Stimulated activated CD8-positive, alpha-beta memory T cell treated with anti-CD3 and anti-CD28 coated beads, Interleukin-15, amount 100 ng/mL, for 4 hours (primary cell): ENCODE measurements at regions not wholly inside any gene's neighbourhood (a gene's known extent, or its start where the extent isn't known, plus 50 kb on each side); places are given as distances from the start of the nearest gene placed in this dataset.

Source experiments
- DNase-seq, 2 donors: peaks; one replicate each; pipeline ENCODE4 v3.0.0-alpha.2; 2020; ENCODE audit warnings: low read depth in 2 of 2

GRCh38 chr13:85091631-85092234 is 707.5 kb downstream of the SLITRK6 start:
- DNase-seq: no peak

- no peak for DNase-seq
These were observed 710.0 kb downstream of the SLITRK6 start for GRCh38 chr13:85089186-85089585.

- DNase-seq: no peak
These were observed 718.5 kb downstream of the SLITRK6 start for GRCh38 chr13:85080691-85081090.

- no peak for DNase-seq
These were observed 722.9 kb downstream of the SLITRK6 start for GRCh38 chr13:85076343-85076742.

DNA sequence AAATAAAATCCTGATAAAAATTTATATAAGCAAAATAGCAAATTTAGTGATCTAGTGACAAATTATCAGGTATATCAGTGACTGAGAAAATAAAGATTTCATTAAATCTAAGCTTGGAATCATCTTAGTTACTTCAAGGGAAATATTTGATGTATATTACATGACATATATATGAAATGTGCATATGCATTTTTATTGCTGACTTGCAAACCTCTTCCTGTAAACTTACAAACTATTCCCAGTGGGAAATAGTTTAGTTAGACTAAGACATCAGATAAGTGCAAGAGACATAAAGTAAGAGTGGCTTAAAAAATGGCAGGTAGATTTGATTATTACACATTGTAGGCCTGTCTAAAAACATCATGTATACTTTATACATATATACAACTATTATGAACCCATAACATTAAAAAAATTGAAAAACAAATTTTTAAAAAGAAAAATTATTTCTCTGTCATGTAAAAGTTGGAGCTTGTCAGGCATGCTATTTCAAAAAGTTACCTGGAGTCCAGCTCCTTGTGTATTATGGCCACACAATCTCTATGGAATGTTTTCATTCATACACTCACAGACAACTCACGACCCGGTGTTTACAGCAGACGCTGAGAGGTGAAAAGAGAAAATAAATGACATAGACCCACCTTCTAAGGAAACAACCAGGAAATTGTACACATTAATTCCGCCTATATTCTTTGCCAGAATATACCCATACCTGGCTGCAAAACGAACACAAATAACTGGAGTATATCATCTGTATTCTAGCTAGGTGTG is 724.5 kb downstream of the SLITRK6 start:
- DNase-seq: no peak

GRCh38 chr13:85068231-85068630 is 731.0 kb downstream of the SLITRK6 start:
- no peak for DNase-seq

DNA sequence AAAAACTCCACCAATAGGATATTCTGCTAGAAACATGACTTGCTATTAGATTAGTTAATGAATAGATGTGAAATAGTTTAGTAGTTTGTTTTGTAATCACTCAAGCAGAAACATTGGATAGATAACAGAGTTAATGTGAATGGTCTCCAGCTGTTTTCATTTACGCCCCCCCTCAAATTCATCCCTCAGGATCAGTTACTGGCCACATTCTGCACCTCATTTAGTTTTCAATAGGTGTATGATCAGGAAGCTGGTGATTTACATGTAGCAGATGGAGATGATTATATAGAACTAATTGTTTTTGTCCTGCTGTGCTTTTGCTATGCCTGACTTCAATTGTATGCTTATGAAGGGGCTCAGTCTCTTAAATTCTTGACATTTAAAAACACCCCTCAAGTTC is 759.0 kb downstream of the SLITRK6 start:
- DNase-seq: no peak

DNA sequence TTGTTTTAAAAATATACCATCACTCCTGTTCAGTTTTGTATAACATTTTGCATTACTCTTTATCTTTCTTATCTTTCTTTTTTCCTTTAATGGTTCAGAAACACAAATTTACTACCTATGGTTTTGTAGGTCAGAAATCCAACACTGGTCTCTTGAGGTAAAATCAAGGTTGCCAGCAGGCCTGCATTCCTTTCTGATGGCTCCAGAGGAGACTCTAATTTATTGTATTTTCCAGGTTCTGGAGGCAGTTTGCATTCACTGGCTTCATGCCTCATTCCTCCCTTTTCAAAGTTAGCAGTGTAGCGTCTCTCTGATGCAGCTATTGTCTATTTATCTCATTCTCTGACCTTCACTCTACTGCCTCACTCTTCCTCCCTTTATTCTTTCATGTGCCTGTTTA is 767.4 kb downstream of the SLITRK6 start:
- no peak for DNase-seq

DNA sequence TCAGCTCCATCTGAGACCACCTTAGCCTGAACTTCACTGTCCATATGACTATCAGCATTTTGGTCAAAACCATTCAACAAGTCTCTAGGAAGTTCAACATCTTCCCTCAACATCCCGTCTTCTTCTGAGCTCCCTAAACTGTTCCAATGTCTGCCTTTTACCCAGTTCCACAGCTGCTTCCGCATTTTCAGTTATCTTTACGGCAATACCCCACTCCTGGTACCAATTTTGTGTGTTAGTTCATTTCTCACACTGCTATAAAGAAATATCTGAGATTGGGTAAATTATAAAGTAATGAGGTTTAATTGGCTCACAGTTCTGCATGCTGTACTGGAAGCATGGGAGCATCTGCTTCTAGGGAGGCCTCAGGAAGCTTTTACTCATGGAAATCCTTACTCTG is 771.2 kb downstream of the SLITRK6 start:
- no peak for DNase-seq

GRCh38 chr13:85019121-85019520 is 780.1 kb downstream of the SLITRK6 start:
- no peak for DNase-seq

DNA sequence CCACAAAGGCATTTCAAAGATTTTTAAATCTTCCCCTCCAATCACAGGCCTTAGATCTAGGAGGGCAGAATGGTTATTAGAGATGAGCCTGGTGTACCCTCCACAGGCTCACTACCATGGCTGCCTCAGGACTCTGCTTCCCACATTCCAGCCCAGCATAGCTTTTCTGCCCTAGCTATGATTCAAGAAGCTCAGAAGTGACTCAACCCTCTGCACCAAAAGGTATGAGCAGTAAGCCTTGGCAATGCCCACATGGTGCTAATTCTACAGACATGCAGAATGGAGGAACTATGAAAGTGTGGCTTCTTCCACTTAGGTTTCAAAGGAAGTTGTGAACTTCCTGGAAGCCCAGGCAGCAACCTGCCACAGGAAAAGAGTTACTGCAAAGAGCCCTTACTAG is 786.2 kb downstream of the SLITRK6 start:
- DNase-seq: no peak

- no peak for DNase-seq
These were observed 789.8 kb downstream of the SLITRK6 start for GRCh38 chr13:85009447-85009846.

GRCh38 chr13:84999252-84999651 is 800.0 kb downstream of the SLITRK6 start:
- no peak for DNase-seq

DNA sequence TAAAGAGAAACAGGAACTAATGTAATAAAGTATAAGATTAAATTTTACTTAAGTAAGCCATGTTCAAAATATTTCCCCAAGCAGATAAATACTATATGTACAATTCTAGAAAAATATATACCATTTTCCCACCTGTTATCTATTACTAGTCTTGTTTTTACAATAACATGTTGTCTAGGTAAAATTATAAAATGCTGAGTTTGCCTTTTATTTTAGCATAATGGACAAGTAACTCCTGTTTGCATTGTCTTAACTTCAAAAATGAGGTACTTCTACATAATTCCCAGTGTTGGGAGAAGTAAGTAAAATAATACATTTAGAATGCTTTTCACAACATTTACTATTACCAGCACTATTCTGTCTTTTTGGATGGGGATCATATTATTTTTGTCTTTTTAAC is 800.5 kb downstream of the SLITRK6 start:
- no peak for DNase-seq

GRCh38 chr13:84997858-84998257 is 801.4 kb downstream of the SLITRK6 start:
- DNase-seq: no peak

DNA sequence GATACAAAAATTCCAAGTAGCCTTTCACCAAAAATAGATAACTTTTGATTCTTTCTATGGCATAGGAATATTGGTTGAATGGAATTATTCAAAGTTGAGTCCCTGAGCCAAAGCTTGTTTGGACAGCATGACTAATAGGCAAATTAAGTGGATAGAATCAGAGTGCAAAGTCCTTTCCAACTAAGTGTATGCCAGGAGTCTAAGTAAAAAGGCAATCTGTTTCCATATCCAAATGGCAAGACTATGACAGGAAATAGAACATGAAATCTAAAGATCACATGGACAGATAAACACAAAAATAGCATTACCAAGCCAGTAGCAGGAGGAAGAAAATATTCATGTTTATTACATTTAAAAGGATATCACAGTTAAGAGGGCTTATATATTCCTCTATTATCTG is 804.6 kb downstream of the SLITRK6 start:
- DNase-seq: no peak

- no peak for DNase-seq
These were observed 813.4 kb downstream of the SLITRK6 start for GRCh38 chr13:84985860-84986259.

GRCh38 chr13:84983321-84983720 is 815.9 kb downstream of the SLITRK6 start:
- no peak for DNase-seq

DNA sequence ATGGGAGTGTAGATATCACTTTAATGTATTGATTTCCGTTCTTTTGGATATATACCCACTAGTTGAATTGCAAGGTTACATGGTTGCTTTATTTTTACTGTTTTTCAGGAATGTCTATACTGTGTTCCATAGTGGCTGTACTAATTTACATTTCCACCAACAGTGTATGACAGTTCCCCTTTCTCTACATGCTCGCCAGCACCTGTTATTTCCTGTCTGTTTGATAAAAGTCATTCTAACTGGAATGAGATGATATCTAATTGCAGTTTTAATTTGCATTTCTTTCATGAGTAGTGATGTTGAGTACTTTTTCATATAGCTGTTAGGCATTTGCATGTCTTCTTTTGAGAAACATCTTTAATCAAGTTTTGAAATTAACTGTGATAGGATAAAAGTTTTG is 818.6 kb downstream of the SLITRK6 start:
- no peak for DNase-seq

DNA sequence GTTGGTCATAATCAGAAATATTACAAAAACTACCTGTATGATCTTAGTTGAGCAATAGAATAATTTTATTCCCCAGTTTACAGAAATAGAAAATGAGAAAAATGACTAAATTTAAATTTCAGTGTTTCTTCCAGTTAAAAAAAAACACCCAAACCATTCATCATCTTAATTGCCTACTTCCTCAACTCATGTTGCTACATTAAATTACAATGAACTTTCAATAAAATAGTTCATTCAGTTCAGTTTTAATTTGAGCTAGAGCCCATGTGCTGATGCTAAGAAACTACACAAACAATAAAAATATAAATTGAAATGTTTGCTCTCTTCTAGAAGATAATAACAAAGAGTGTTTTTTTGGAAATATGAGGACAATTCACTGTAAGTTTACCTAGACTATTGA is 820.4 kb downstream of the SLITRK6 start:
- no peak for DNase-seq

GRCh38 chr13:84973661-84974060 is 825.6 kb downstream of the SLITRK6 start:
- DNase-seq: no peak

GRCh38 chr13:84972907-84973306 is 826.3 kb downstream of the SLITRK6 start:
- no peak for DNase-seq

DNA sequence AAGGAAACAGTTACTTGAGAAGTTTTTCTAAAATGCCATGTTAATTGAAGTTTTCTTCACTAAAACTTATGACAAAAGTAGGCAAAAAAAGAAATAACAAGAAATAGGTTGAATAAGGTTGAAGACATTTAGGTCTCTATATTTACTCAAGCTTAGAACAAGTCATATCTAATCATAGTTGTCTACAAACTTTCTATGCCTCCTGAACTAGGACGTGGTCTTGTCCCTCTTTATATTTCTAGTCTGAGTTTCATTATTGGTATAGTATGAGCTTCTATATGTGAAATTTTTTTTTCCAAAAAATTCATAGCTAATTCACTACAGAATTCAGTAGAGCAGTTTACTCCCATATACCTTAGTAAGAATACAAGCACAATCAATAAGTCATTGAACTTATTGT is 836.4 kb downstream of the SLITRK6 start:
- DNase-seq: no peak
